Smooth muscle cell (in vitro differentiated cells): ENCODE measurements at regions not wholly inside any gene's neighbourhood (a gene's known extent, or its start where the extent isn't known, plus 50 kb on each side); places are given as distances from the start of the nearest gene placed in this dataset.
A peak's percentile ranks its signal among the peaks of the same experiment; 100 is the strongest.

Experiments used
- DNase-seq: peaks from one replicate; lab custom pipeline; 2025; ENCODE audit not compliant: unreplicated experiment; lab: John Stamatoyannopoulos, UW
- H2AFZ ChIP-seq: fragments of 200-600 bp; sonication (generic); 2 replicates; pipeline ENCODE4 v1.6.0; 2016; ENCODE audit warnings: antibody characterized with exemption, low read depth, mild to moderate bottlenecking
- H3F3A ChIP-seq: fragments of 200-600 bp; sonication (generic); 2 replicates; pipeline ENCODE4 v1.6.0; 2017; ENCODE audit warnings: antibody characterized with exemption, low read depth
- H3K27ac ChIP-seq: fragments of 200-600 bp; sonication (generic); 2 replicates; pipeline ENCODE4 v1.5.1; 2016; ENCODE audit warnings: low read depth, mild to moderate bottlenecking
- H3K27me3 ChIP-seq: fragments of 200-600 bp; sonication (generic); 2 replicates; pipeline ENCODE4 v1.6.1; 2016; ENCODE audit warnings: low read depth, mild to moderate bottlenecking
- H3K36me3 ChIP-seq: fragments of 200-600 bp; sonication (generic); 2 replicates; pipeline ENCODE4 v1.5.1; 2016; ENCODE audit warnings: low read depth
- H3K4me1 ChIP-seq: fragments of 200-600 bp; sonication (generic); 2 replicates; pipeline ENCODE4 v1.5.1; 2016; ENCODE audit warnings: low read depth
- H3K4me2 ChIP-seq: fragments of 200-600 bp; sonication (generic); 2 replicates; pipeline ENCODE4 v1.6.0; 2016; ENCODE audit warnings: mild to moderate bottlenecking
- H3K4me3 ChIP-seq: fragments of 200-600 bp; sonication (generic); 2 replicates; pipeline ENCODE4 v1.5.1; 2016; ENCODE audit warnings: mild to moderate bottlenecking
- H3K79me2 ChIP-seq: fragments of 200-600 bp; sonication (generic); 2 replicates; pipeline ENCODE4 v1.6.0; 2016; ENCODE audit warnings: low read depth, mild to moderate bottlenecking
- H3K9ac ChIP-seq: fragments of 200-600 bp; sonication (generic); 2 replicates; pipeline ENCODE4 v1.6.0; 2016; ENCODE audit warnings: low read depth
- H3K9me3 ChIP-seq: fragments of 200-600 bp; sonication (generic); replicated peaks from 2 replicates; pipeline ENCODE4 v1.5.1; 2016; ENCODE audit warnings: low read depth
- H4K20me1 ChIP-seq: fragments of 200-600 bp; sonication (generic); 2 replicates; pipeline ENCODE4 v1.6.0; 2016; ENCODE audit warnings: low read depth
- CTCF ChIP-seq: fragments of 200-600 bp; sonication (generic); IDR thresholded peaks from 2 replicates; pipeline ENCODE4 v1.5.1; 2017; ENCODE audit warnings: borderline replicate concordance, mild to moderate bottlenecking, antibody characterized with exemption; ENCODE audit not compliant: insufficient read depth, poor library complexity, severe bottlenecking
- WGBS: methylation state at CpG from one replicate; pipeline ENCODE4 v1.1.7; 2016; ENCODE audit warnings: low lambda C conversion rate; 5-methylcytosine and 5-hydroxymethylcytosine counted together

GRCh38 chr15:79724312-79724711, 172.5 kb downstream of the MTHFS start:
- no peaks in the 10 kb centered on the region for H3K36me3 ChIP-seq
- DNase-seq: no peak
- H3F3A ChIP-seq: peaks cover 3% of the 10 kb centered on the region
- H3K9me3 ChIP-seq: no peaks in the 10 kb centered on the region
- no peaks in the 10 kb centered on the region for H3K27me3 ChIP-seq
- no peak overlapping the region for H2AFZ ChIP-seq
- no peak overlapping the region for H3K4me3 ChIP-seq
- H4K20me1 ChIP-seq: no peaks in the 10 kb centered on the region
- no peak overlapping the region for H3K9ac ChIP-seq
- H3K27ac ChIP-seq: peak overlapping the region; percentile 33
- no peak for TF ChIP-seq CTCF
- no peaks in the 10 kb centered on the region for H3K79me2 ChIP-seq
- peak overlapping the region; percentile 42 for H3K4me2 ChIP-seq
- no peaks in the 10 kb centered on the region for H3K4me1 ChIP-seq

- Histone ChIP-seq H3K4me2 (peak overlapping the region; percentile 42), H3K27ac (no peak overlapping the region), H3K27me3 (no peaks in the 10 kb centered on the region), H4K20me1 (no peaks in the 10 kb centered on the region), H3K36me3 (no peaks in the 10 kb centered on the region), H3K79me2 (no peaks in the 10 kb centered on the region), H3K4me3 (no peak overlapping the region), H2AFZ (no peak overlapping the region), H3K9me3 (no peaks in the 10 kb centered on the region), H3F3A (peaks cover 3% of the 10 kb centered on the region), H3K9ac (no peak overlapping the region), H3K4me1 (no peaks in the 10 kb centered on the region)
- DNase-seq: no peak
- WGBS: 93% methylated on average over 4 of the region's 4 CpGs
- TF ChIP-seq CTCF: no peak
These were observed 172.0 kb downstream of the MTHFS start for GRCh38 chr15:79724804-79725203.

DNA sequence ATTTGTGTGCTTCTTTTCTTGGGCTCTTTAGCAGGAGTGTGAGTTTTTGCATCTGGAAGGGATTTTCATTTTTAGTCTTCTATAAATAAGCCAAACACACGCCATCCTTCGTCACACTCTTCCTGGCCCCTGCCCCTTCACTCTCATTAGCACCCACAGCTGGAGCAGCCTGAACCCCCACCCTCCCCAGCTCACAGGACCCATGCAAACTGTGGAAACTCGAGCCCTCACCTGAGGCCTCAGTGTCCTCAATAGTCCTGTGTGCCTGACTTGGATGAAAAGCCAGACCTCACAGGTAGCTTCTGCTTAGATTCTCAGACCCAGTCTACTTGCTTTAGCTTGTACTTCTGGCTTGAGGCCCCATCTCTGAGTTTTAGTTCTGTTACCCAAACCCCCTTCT, 167.9 kb downstream of the MTHFS start:
- Histone ChIP-seq H3F3A (peaks cover 3% of the 10 kb centered on the region), H3K36me3 (no peaks in the 10 kb centered on the region), H3K79me2 (no peaks in the 10 kb centered on the region), H3K27ac (no peak overlapping the region), H3K4me3 (no peak overlapping the region), H3K9me3 (no peaks in the 10 kb centered on the region), H3K4me2 (no peak overlapping the region), H2AFZ (no peak overlapping the region), H4K20me1 (no peaks in the 10 kb centered on the region), H3K27me3 (no peaks in the 10 kb centered on the region), H3K9ac (no peak overlapping the region), H3K4me1 (no peaks in the 10 kb centered on the region)
- 58% methylated on average over 3 of the region's 3 CpGs for WGBS
- no peak for DNase-seq
- TF ChIP-seq CTCF: no peak

DNA sequence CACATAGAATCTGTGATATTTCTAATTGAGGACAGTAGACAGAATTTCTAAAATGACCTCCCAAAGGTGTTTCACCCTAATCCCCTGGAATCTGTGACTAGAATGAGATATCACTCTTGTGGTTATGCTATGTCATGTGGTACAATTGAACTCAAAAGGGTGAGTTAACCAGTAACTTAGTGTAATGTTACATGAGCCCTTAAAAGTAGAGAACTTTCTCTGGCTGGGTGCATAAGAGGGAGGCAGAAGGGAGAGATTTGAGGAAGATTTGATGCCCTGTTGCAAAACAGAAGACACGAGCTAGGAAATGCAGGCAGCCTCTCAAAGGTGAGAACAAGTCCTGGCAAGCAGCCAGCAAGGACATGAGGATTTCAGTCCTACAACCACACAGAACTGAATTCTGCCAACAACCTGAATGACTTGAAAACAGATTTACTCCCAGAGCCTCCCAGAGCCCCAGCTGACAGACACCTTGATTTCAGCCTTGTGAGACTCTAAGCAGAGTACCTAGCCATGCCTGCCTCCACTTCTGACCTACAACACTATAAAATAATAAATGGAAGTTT, 160.3 kb downstream of the MTHFS start:
- TF ChIP-seq CTCF: no peak
- H3K4me1 ChIP-seq: no peaks in the 10 kb centered on the region
- no peaks in the 10 kb centered on the region for H3K9me3 ChIP-seq
- H3K27ac ChIP-seq: no peak overlapping the region
- H4K20me1 ChIP-seq: no peaks in the 10 kb centered on the region
- H2AFZ ChIP-seq: no peak overlapping the region
- no peak for DNase-seq
- H3K36me3 ChIP-seq: no peaks in the 10 kb centered on the region
- H3F3A ChIP-seq: no peaks in the 10 kb centered on the region
- no peaks in the 10 kb centered on the region for H3K27me3 ChIP-seq
- 52% methylated on average over 1 of the region's 1 CpG for WGBS
- no peak overlapping the region for H3K9ac ChIP-seq
- H3K4me3 ChIP-seq: no peak overlapping the region
- H3K4me2 ChIP-seq: no peak overlapping the region
- no peaks in the 10 kb centered on the region for H3K79me2 ChIP-seq
